ENCODE measurements at regions not wholly inside any gene's neighbourhood (a gene's known extent, or its start where the extent isn't known, plus 50 kb on each side); places are given as distances from the start of the nearest gene placed in this dataset.

- no peak for TF ChIP-seq POLR2A (IDR thresholded peaks at IDR 0.05; ENCODE audit: low read depth, low read length)
- TF ChIP-seq POU2F2 (IDR thresholded peaks at IDR 0.05; ENCODE audit: low read depth, low read length), result no peak
- no peak for TF ChIP-seq POLR2AphosphoS5 (IDR thresholded peaks at IDR 0.05; ENCODE audit: low read depth, low read length)
- TF ChIP-seq TAF1 (IDR thresholded peaks at IDR 0.05; ENCODE audit: low read depth, low read length), result no peak
These were observed 128.5 kb upstream of the KCNK1 start for GRCh38 chr1:233485385-233485784.
